DOHH2 (cell line): ENCODE measurements at regions not wholly inside any gene's neighbourhood (a gene's known extent, or its start where the extent isn't known, plus 50 kb on each side); places are given as distances from the start of the nearest gene placed in this dataset.
"Not testable (repeated sequence)": the region's sequence is repeated elsewhere in the genome, so short reads cannot be mapped to it uniquely, and the experiment has no call there.

ENCODE experiments used
- CTCF ChIP-seq: fragments of 200-600 bp; sonication (generic); IDR thresholded peaks from one replicate; pipeline ENCODE4 v1.5.1; 2014; ENCODE audit warnings: antibody characterized with exemption, mild to moderate bottlenecking, low read depth, low read length; ENCODE audit not compliant: poor library complexity, severe bottlenecking
- EZH2phosphoT487 ChIP-seq: fragments of 200-600 bp; sonication (generic); IDR thresholded peaks from 2 replicates; pipeline ENCODE4 v1.6.1; 2017; ENCODE audit warnings: borderline replicate concordance, mild to moderate bottlenecking, antibody characterized with exemption, low read length, moderate library complexity, mixed read lengths

- TF ChIP-seq CTCF, EZH2phosphoT487: not testable (repeated sequence)
Observed at GRCh38 chr11:70903229-70903628, 349.1 kb downstream of the SHANK2 start.
